Vagina (tissue), 2 donors: ENCODE measurements at regions not wholly inside any gene's neighbourhood (a gene's known extent, or its start where the extent isn't known, plus 50 kb on each side); places are given as distances from the start of the nearest gene placed in this dataset.

Experiments used
- DNase-seq, 2 donors: peaks; one replicate each; pipeline ENCODE4 v3.0.0-alpha.2; 2017; ENCODE audit errors: extremely low spot score in 2 of 2
- H3K27ac ChIP-seq: fragments of 200-600 bp; sonication (generic); one replicate; pipeline ENCODE4 v1.5.1; 2019
- H3K27me3 ChIP-seq: fragments of 200-600 bp; sonication (generic); one replicate; pipeline ENCODE4 v1.5.1; 2019
- H3K36me3 ChIP-seq, 2 donors: fragments of 200-600 bp; sonication (generic); one replicate each; pipeline ENCODE4 v1.5.1; 2017 to 2019
- H3K4me1 ChIP-seq: fragments of 200-600 bp; sonication (generic); one replicate; pipeline ENCODE4 v1.5.1; 2019
- H3K4me3 ChIP-seq, 2 donors: fragments of 200-600 bp; sonication (generic); 1 replicate in 1 of 2; 2 replicates in 1 of 2; pipeline ENCODE4 v1.5.1; 2016 to 2019
- H3K9me3 ChIP-seq: fragments of 200-600 bp; sonication (generic); one replicate; pipeline ENCODE4 v1.5.1; 2019
- CTCF ChIP-seq, 3 experiments: fragments of 450-650 bp in 2 of 3; fragments of 200-600 bp in 1 of 3; sonication (generic) in 1 of 3; IDR thresholded peaks; one replicate each; pipeline ENCODE4 v1.5.1; 2017 to 2019; ENCODE audit warnings: antibody characterized with exemption in 3 of 3, mild to moderate bottlenecking in 2 of 3, moderate library complexity in 2 of 3
- POLR2A ChIP-seq, 2 donors: fragments of 450-650 bp; IDR thresholded peaks; one replicate each; pipeline ENCODE4 v1.6.1; 2017; ENCODE audit warnings: antibody characterized with exemption in 2 of 2, mild to moderate bottlenecking in 2 of 2, moderate library complexity in 2 of 2
- POLR2AphosphoS5 ChIP-seq, 2 donors: sonication (generic); formaldehyde crosslinking; IDR thresholded peaks; one replicate each; pipeline ENCODE4 v1.9.0; 2017; ENCODE audit warnings: antibody characterized with exemption in 2 of 2, mild to moderate bottlenecking in 2 of 2, low read depth in 1 of 2; ENCODE audit not compliant: insufficient read depth in 1 of 2
- intact Hi-C: fragments of 100-400 bp; cut with DNase I; formaldehyde crosslinking; loops from one replicate; pipeline ENCODE4 v1.15.1; 2023

DNA sequence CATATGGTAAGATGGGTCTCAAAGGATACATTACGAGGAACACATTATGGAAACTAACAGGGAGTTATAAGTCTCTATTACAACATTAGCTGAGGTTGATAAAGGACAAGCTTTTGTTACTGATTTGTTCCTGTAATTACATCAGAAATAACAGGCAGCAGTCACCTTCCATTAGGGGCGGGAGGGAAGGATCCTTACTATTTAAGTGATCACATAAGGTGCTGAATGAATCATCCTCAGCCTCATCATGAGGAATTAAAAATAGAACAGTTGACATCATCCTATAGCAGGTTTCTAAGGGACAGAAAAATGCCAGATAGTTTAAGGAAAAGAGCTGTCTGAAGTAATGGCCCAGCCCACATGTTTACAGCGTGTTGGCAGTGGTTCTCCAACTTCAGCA is 86.9 kb upstream of the MGAT5 start:
- Histone ChIP-seq H3K4me3 (no peak overlapping the region), H3K36me3 (no peaks in the 10 kb centered on the region), H3K27ac (no peak overlapping the region), H3K4me1 (no peaks in the 10 kb centered on the region), H3K27me3 (no peaks in the 10 kb centered on the region), H3K9me3 (no peaks in the 10 kb centered on the region)
- intact Hi-C loops = no loop called here
- TF ChIP-seq POLR2A (IDR thresholded peaks at IDR 0.05) (no peak), POLR2AphosphoS5 (IDR thresholded peaks at IDR 0.05; ENCODE audit: insufficient read depth in 1 of 2, low read depth in 1 of 2) (no peak), CTCF (IDR thresholded peaks at IDR 0.05) (no peak)
- no peak for DNase-seq

- Histone ChIP-seq H3K4me3 (no peak overlapping the region), H3K4me1 (no peaks in the 10 kb centered on the region), H3K36me3 (no peaks in the 10 kb centered on the region), H3K27ac (no peak overlapping the region), H3K9me3 (no peaks in the 10 kb centered on the region), H3K27me3 (no peaks in the 10 kb centered on the region)
- no peak for TF ChIP-seq CTCF (IDR thresholded peaks at IDR 0.05)
- no peak for TF ChIP-seq POLR2A (IDR thresholded peaks at IDR 0.05)
- no peak for TF ChIP-seq POLR2AphosphoS5 (IDR thresholded peaks at IDR 0.05; ENCODE audit: insufficient read depth in 1 of 2, low read depth in 1 of 2)
- no peak for DNase-seq
- intact Hi-C loops = no loop called here
These were observed 84.1 kb upstream of the MGAT5 start for GRCh38 chr2:134169788-134170187.

GRCh38 chr2:134170294-134170693 is 83.6 kb upstream of the MGAT5 start:
- no peaks in the 10 kb centered on the region for H3K27me3 ChIP-seq
- no peaks in the 10 kb centered on the region for H3K4me1 ChIP-seq
- H3K9me3 ChIP-seq = no peaks in the 10 kb centered on the region
- intact Hi-C loops = no loop called here
- H3K27ac ChIP-seq = no peak overlapping the region
- no peak for DNase-seq
- TF ChIP-seq POLR2AphosphoS5 (IDR thresholded peaks at IDR 0.05; ENCODE audit: insufficient read depth in 1 of 2, low read depth in 1 of 2) (no peak), POLR2A (IDR thresholded peaks at IDR 0.05) (no peak), CTCF (IDR thresholded peaks at IDR 0.05) (no peak)
- no peak overlapping the region for H3K4me3 ChIP-seq
- no peaks in the 10 kb centered on the region for H3K36me3 ChIP-seq

DNA sequence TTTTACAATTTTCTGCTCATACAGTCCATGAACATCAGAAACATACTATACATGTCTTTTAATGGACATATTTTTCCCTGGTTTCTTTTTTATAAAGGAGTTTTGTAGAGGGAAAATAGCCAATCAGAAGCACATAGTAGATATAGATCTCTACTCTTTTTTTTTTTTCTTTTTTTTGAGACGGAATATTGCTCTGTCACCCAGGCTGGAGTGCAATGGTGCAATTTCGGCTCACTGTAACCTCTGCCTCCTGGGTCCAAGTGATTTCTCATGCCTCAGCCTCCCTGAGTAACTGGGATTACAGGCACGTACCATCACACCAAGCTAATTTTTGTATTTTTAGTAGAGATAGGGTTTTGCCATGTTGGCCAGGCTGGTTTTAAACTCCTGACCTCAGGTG is 83.2 kb upstream of the MGAT5 start:
- Histone ChIP-seq H3K36me3 (no peaks in the 10 kb centered on the region), H3K27ac (no peak overlapping the region), H3K27me3 (no peaks in the 10 kb centered on the region), H3K9me3 (no peaks in the 10 kb centered on the region), H3K4me3 (no peak overlapping the region), H3K4me1 (no peaks in the 10 kb centered on the region)
- intact Hi-C loops = no loop called here
- DNase-seq = no peak
- no peak for TF ChIP-seq POLR2AphosphoS5 (IDR thresholded peaks at IDR 0.05; ENCODE audit: insufficient read depth in 1 of 2, low read depth in 1 of 2)
- no peak for TF ChIP-seq CTCF (IDR thresholded peaks at IDR 0.05)
- TF ChIP-seq POLR2A (IDR thresholded peaks at IDR 0.05) = no peak

- TF ChIP-seq POLR2A (IDR thresholded peaks at IDR 0.05) (no peak), POLR2AphosphoS5 (IDR thresholded peaks at IDR 0.05; ENCODE audit: insufficient read depth in 1 of 2, low read depth in 1 of 2) (peak in 1 of 2 donors; percentile 76), CTCF (IDR thresholded peaks at IDR 0.05) (no peak)
- H3K9me3 ChIP-seq = no peaks in the 10 kb centered on the region
- H3K36me3 ChIP-seq = no peaks in the 10 kb centered on the region
- H3K4me3 ChIP-seq = no peak overlapping the region
- no peaks in the 10 kb centered on the region for H3K27me3 ChIP-seq
- no peak for DNase-seq
- no peak overlapping the region for H3K27ac ChIP-seq
- peaks cover 24% of the 10 kb centered on the region for H3K4me1 ChIP-seq
- intact Hi-C loops = no loop called here
These were observed 80.4 kb upstream of the MGAT5 start for GRCh38 chr2:134173338-134174016.
